Endothelial cell (in vitro differentiated cells): ENCODE measurements at regions not wholly inside any gene's neighbourhood (a gene's known extent, or its start where the extent isn't known, plus 50 kb on each side); places are given as distances from the start of the nearest gene placed in this dataset.
"Not testable (repeated sequence)": the region's sequence is repeated elsewhere in the genome, so short reads cannot be mapped to it uniquely, and the experiment has no call there.

Experiments used
- DNase-seq: peaks from one replicate; pipeline ENCODE4 v3.0.0; 2021; ENCODE audit warnings: low spot score
- H3K27ac Mint-ChIP-seq: one replicate; pipeline ENCODE4 v1.8.0; 2021; ENCODE audit warnings: mixed read lengths, inconsistent platforms; ENCODE audit not compliant: unreplicated experiment
- H3K27me3 Mint-ChIP-seq: one replicate; pipeline ENCODE4 v1.8.0; 2021; ENCODE audit warnings: mild to moderate bottlenecking, moderate library complexity, mixed read lengths, inconsistent platforms; ENCODE audit not compliant: unreplicated experiment
- H3K36me3 Mint-ChIP-seq: one replicate; pipeline ENCODE4 v1.8.0; 2021; ENCODE audit warnings: mild to moderate bottlenecking, low read depth, mixed read lengths, inconsistent platforms; ENCODE audit not compliant: unreplicated experiment
- H3K4me1 Mint-ChIP-seq: one replicate; pipeline ENCODE4 v1.8.0; 2021; ENCODE audit warnings: mild to moderate bottlenecking, mixed read lengths, inconsistent platforms; ENCODE audit not compliant: unreplicated experiment
- H3K4me3 Mint-ChIP-seq: one replicate; pipeline ENCODE4 v1.8.0; 2021; ENCODE audit warnings: mild to moderate bottlenecking, mixed read lengths, inconsistent platforms; ENCODE audit not compliant: unreplicated experiment
- H3K9me3 Mint-ChIP-seq: one replicate; pipeline ENCODE4 v1.8.0; 2021; ENCODE audit warnings: mixed read lengths, inconsistent platforms; ENCODE audit not compliant: unreplicated experiment
- CTCF ChIP-seq: fragments of 200-600 bp; sonication (generic); IDR thresholded peaks from one replicate; pipeline ENCODE4 v1.5.0; 2021; ENCODE audit warnings: antibody characterized with exemption; ENCODE audit not compliant: unreplicated experiment

- H3K27me3 Mint-ChIP-seq, result peaks cover 1% of the 10 kb centered on the region
- no peak for DNase-seq
- no peak overlapping the region for H3K4me3 Mint-ChIP-seq
- H3K36me3 Mint-ChIP-seq, result no peaks in the 10 kb centered on the region
- H3K27ac Mint-ChIP-seq, result no peak overlapping the region
- H3K4me1 Mint-ChIP-seq, result no peaks in the 10 kb centered on the region
- no peaks in the 10 kb centered on the region for H3K9me3 Mint-ChIP-seq
- TF ChIP-seq CTCF, result no peak
Measured at GRCh38 chr4:110400086-110400485, 75.9 kb upstream of the ENPEP start.

GRCh38 chr4:110399046-110399445 lies 76.9 kb upstream of the ENPEP start:
- not testable (repeated sequence) for DNase-seq, H3K27ac Mint-ChIP-seq, H3K4me3 Mint-ChIP-seq, H3K9me3 Mint-ChIP-seq, H3K36me3 Mint-ChIP-seq, H3K4me1 Mint-ChIP-seq, H3K27me3 Mint-ChIP-seq

- Mint-ChIP-seq H3K27ac (no peak overlapping the region), H3K4me1 (no peaks in the 10 kb centered on the region), H3K4me3 (no peak overlapping the region), H3K9me3 (no peaks in the 10 kb centered on the region), H3K27me3 (peaks cover 1% of the 10 kb centered on the region), H3K36me3 (no peaks in the 10 kb centered on the region)
- TF ChIP-seq CTCF, result no peak
- DNase-seq, result no peak
Measured at GRCh38 chr4:110396963-110397362, 79.0 kb upstream of the ENPEP start.

GRCh38 chr4:110395421-110395820 lies 80.5 kb upstream of the ENPEP start:
- H3K27ac Mint-ChIP-seq, result no peak overlapping the region
- no peaks in the 10 kb centered on the region for H3K9me3 Mint-ChIP-seq

GRCh38 chr4:110394871-110395270 lies 81.1 kb upstream of the ENPEP start:
- no peaks in the 10 kb centered on the region for H3K27me3 Mint-ChIP-seq
- H3K4me1 Mint-ChIP-seq, result no peaks in the 10 kb centered on the region
- H3K4me3 Mint-ChIP-seq, result no peak overlapping the region
- no peaks in the 10 kb centered on the region for H3K9me3 Mint-ChIP-seq
- DNase-seq, result no peak
- no peak overlapping the region for H3K27ac Mint-ChIP-seq
- H3K36me3 Mint-ChIP-seq, result no peaks in the 10 kb centered on the region
- no peak for TF ChIP-seq CTCF

More at GRCh38 chr4:110395421-110395820, 80.5 kb upstream of the ENPEP start:
- no peaks in the 10 kb centered on the region for H3K4me1 Mint-ChIP-seq
- no peaks in the 10 kb centered on the region for H3K27me3 Mint-ChIP-seq
- no peak for TF ChIP-seq CTCF
- DNase-seq, result no peak
- no peaks in the 10 kb centered on the region for H3K36me3 Mint-ChIP-seq
- no peak overlapping the region for H3K4me3 Mint-ChIP-seq

GRCh38 chr4:110381784-110382183 lies 94.2 kb upstream of the ENPEP start:
- TF ChIP-seq CTCF, result no peak
- peaks cover 15% of the 10 kb centered on the region for H3K9me3 Mint-ChIP-seq
- H3K4me1 Mint-ChIP-seq, result no peaks in the 10 kb centered on the region
- H3K36me3 Mint-ChIP-seq, result peaks cover 8% of the 10 kb centered on the region
- no peak overlapping the region for H3K4me3 Mint-ChIP-seq
- DNase-seq, result no peak
- no peaks in the 10 kb centered on the region for H3K27me3 Mint-ChIP-seq
- no peak overlapping the region for H3K27ac Mint-ChIP-seq
